ENCODE measurements at regions not wholly inside any gene's neighbourhood (a gene's known extent, or its start where the extent isn't known, plus 50 kb on each side); places are given as distances from the start of the nearest gene placed in this dataset.

DNA sequence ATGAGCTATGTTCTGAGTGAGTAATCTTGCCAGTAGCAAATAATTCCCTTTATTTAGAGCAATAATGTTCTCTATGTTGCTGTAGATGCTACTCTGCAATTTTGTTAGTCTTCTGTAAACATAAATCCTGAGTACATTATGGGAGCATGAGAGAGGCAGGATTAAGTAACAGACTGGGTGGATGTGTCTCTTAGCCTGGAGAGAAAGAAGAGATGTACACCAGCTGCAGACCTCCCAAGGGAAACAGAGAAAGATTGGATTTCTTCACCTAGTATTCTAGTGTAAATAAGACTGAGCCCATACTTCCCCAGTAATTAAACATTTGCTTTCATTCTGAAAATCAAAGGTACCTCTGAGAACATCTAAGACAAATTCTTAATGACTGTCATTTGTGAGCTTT, 564.0 kb downstream of the TRHDE start:
- no peak for DNase-seq (ENCODE audit: low read depth)
- no peak overlapping the region for H3K4me3 ChIP-seq (ENCODE audit: low read depth, low read length)
- no peak for TF ChIP-seq CTCF (conservative IDR thresholded peaks at IDR 0.05; ENCODE audit: low read depth, low read length)

DNA sequence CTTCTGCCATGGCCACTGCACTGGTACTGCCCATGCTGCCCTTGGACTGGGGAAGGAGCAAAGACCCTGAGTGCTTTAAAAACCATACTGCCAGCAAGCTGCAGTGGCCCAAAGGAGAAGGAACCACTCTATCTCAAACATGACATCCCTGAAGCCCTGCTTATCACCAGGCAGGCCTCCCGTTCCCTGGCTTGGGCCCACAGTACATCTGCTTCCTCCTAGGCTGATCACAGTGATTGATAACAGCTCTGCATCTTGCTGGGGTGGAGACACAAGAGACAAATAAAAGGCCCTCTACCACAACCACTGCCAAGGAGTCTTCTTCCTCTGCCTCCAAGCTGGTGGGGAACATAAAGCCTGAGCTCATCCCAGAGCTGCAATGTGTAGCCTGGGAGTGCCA, 567.5 kb downstream of the TRHDE start:
- no peak overlapping the region for H3K4me3 ChIP-seq (ENCODE audit: low read depth, low read length)
- TF ChIP-seq CTCF (conservative IDR thresholded peaks at IDR 0.05; ENCODE audit: low read depth, low read length): no peak
- DNase-seq (ENCODE audit: low read depth): no peak

DNA sequence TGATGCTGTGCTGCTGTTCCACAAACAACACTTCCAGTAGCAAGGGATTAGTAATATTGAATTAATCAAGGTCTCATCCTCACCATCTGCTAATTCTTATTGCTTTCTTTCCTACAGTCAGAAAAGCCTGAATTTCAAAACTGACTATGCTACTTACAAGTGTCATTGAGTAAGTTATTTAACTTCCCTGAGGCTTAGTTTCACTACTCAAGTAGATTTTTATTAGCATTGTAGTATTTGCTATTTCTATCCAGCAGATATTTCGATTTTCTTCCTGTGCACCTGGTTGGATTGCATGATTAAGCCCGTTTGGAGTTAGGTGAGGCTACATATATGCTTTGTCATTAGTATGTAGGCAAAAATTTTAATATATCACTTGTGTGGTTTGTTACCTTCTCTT, 591.5 kb downstream of the TRHDE start:
- no peak for TF ChIP-seq CTCF (conservative IDR thresholded peaks at IDR 0.05; ENCODE audit: low read depth, low read length)
- no peak for DNase-seq (ENCODE audit: low read depth)
- no peak overlapping the region for H3K4me3 ChIP-seq (ENCODE audit: low read depth, low read length)

GRCh38 chr12:72865921-72866320, 593.8 kb downstream of the TRHDE start:
- DNase-seq (ENCODE audit: low read depth): no peak
- H3K4me3 ChIP-seq (ENCODE audit: low read depth, low read length): no peak overlapping the region
- no peak for TF ChIP-seq CTCF (conservative IDR thresholded peaks at IDR 0.05; ENCODE audit: low read depth, low read length)

- no peak for TF ChIP-seq CTCF (conservative IDR thresholded peaks at IDR 0.05; ENCODE audit: low read depth, low read length)
- no peak overlapping the region for H3K4me3 ChIP-seq (ENCODE audit: low read depth, low read length)
- DNase-seq (ENCODE audit: low read depth): no peak
Measured at GRCh38 chr12:72869024-72869423, 596.9 kb downstream of the TRHDE start.

GRCh38 chr12:72872238-72872887, 600.2 kb downstream of the TRHDE start:
- no peak for TF ChIP-seq CTCF (conservative IDR thresholded peaks at IDR 0.05; ENCODE audit: low read depth, low read length)
- no peak for DNase-seq (ENCODE audit: low read depth)
- H3K4me3 ChIP-seq (ENCODE audit: low read depth, low read length): no peak overlapping the region

DNA sequence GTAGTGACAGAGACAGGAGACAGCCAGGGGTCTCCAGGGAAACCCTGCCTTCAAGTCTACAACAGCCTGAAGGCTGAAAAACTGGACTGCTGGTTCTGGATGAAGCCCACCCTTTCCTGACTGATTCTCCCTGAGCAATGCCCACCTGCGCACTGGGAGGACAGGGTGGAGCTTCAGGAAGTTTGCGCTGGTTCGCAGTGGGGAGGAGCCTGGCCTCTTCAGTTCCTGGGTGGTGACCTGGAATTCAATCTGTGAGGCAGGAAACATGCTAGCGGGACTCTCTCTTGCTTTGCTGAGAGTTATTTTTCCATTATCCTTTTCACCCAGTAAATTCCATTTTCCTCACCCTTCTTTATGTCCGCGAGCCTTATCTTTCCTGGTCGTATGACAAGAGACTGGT, 600.8 kb downstream of the TRHDE start:
- DNase-seq (ENCODE audit: low read depth): no peak
- H3K4me3 ChIP-seq (ENCODE audit: low read depth, low read length): peak overlapping the region; percentile 25
- TF ChIP-seq CTCF (conservative IDR thresholded peaks at IDR 0.05; ENCODE audit: low read depth, low read length): no peak
